HG03175 (cell line): ENCODE measurements at regions not wholly inside any gene's neighbourhood (a gene's known extent, or its start where the extent isn't known, plus 50 kb on each side); places are given as distances from the start of the nearest gene placed in this dataset.
"Not testable (repeated sequence)": the region's sequence is repeated elsewhere in the genome, so short reads cannot be mapped to it uniquely, and the experiment has no call there.

Source experiments
- ATAC-seq: cut with Tn5 transposase; IDR thresholded peaks from one replicate; pipeline ENCODE4 v1.9.1; 2021; ENCODE audit warnings: mild to moderate bottlenecking, moderate library complexity; ENCODE audit not compliant: unreplicated experiment

- ATAC-seq: no peak
Measured at GRCh38 chr2:187867165-187867564, 312.9 kb upstream of the TFPI start.

- no peak for ATAC-seq
Measured at GRCh38 chr2:187869195-187869594, 315.0 kb upstream of the TFPI start.

- no peak for ATAC-seq
Measured at GRCh38 chr2:187871506-187871905, 317.3 kb upstream of the TFPI start.

GRCh38 chr2:187873132-187873531 is 318.9 kb upstream of the TFPI start:
- no peak for ATAC-seq

- ATAC-seq: no peak
Measured at GRCh38 chr2:187874786-187875185, 320.6 kb upstream of the TFPI start.

DNA sequence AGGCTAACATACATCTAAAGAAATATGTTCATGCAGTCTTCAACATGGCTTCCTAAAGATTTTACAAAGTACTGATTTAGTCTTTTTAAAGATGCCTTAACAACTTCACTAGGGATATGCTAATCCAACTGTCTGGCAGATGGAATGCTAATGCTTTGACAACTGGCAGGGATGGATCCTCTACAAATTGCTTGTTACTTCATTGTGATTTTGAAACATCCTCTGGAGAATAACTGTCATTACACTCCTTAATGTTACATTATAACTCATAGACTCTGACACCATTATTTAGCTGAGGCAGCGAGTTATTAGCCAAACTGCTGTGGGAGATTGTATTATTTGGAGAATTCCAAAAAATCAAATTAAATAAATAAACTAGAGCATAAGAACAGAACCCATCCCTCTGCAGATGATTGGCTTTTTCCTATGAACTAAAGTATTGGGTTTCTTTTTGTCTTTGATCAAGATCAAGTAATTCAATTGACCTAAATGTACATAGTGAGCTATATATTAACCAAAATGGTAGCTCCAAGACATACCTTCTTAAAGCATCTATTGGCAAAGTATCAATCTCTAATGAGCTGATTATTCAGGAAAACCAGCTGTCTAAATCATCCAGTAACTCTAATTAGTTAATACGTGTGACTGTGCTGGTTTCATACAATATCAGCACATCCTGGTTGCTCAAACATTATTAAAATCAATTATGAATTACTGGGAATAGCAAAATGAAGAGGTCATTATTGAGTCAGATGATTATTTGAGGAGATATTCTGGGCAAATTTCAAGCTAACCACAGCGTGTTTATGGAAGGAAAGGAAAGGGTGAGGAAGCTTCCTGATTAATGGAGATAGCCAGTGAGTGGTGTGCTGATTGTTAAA is 321.3 kb upstream of the TFPI start:
- ATAC-seq: no peak

DNA sequence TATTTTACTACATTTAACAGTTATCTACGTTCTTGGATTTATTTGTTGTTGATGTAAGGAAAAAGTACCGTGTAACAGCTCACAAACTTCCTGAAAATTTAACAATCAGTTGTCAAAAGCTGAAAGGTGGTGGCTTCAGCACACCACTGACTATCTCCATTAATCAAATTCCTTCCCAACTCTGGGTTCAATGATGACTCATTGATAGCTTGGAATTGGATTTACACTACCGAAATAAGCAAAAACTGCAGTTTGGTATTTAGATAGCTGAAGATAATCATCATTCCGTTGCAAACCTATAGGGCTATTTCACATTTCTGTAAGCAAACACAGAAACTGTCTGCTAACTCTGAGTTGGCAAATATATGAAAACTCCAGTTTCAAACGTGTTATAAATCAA is 322.3 kb upstream of the TFPI start:
- ATAC-seq: no peak

- ATAC-seq: no peak
Measured at GRCh38 chr2:187877391-187877790, 323.2 kb upstream of the TFPI start.

DNA sequence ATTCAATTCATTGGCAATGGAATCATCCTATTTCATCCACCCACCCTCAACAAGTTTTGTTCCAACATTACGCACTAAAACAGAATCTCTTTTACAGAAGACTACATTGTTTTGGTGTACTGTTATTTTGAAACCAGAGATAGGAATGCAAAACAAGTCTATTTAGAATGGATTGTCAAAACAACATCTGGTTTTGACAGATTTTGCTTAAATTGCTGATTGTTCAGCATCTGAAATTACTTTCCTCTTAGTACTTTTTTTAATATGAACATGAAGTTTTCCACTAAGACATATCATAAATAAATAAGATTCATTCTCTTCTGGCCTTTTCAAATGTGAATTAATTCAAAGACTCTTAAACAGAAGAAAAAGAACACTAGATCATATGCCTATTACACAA is 323.9 kb upstream of the TFPI start:
- no peak for ATAC-seq

DNA sequence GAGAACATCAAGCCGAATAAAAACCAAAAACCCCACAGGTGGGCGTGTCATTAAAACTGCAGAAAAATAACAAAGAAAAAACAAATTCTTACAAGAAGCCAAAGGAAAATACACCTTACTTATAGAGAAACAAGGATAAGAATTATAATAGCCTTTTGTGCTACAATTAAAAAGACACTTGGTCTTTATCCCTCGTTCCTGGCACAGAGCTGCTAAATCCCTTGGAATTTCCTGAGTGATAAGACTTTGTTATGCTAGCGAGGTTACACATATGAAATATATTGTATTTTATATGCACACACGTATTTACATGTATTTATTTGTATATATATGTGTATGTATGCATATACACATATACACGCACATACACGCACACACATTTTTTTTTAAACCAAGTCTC is 325.3 kb upstream of the TFPI start:
- ATAC-seq: no peak

- ATAC-seq: no peak
Measured at GRCh38 chr2:187884003-187884402, 329.8 kb upstream of the TFPI start.

DNA sequence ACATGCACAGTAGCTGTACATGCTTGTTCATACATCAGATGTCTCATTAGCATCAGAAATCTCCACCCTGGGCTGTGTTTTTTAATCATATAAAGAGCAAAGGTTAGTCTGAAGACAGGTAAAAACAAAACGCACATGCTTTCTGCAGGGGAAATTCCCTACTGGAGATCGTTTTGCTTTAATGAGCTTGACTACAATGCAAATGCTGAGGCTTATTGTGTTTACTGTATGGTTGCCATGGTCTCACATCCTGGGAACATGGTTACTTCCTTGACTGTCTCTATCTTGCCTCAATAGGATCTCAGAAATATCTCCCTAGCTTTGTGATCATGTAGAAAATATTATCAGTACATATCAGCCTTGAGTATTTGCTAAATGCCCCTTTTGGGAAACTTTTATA is 336.5 kb upstream of the TFPI start:
- no peak for ATAC-seq

DNA sequence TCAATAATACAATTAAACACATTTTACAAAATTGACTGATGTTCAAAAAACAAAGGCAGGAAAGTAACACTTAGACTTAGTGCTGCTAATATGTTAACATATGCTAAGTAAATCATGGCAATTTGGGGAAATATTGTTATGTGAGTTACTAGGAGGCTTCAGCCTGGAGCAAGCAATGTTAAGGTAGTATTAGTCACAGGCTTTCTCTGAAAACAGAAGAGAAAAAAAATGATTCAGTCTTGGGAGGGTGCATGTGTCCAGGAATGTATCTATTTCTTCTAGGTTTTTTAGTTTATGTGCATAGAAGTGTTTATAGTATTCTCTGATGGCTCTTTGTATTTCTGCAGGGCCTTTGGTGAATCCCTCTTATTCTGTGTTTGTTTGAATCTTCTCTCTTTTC is 345.8 kb upstream of the TFPI start:
- no peak for ATAC-seq

DNA sequence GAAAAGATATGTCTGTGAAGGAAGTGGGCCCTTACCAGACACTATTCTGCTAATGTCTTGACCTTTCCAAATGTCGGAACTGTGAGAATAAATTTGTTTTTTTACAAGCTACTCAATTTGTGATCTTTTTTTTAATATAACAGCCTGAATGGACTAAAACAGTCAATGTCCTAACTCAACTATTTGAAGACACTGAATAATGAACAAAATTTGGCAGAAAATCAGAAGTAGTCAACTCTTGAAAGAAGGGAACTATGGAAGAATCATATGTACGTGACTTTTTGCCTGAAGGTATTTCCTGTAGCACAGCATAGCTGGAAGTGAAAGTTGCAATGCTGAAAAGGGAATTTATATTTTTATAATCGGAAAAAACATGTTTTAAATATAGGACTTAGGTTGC is 351.8 kb upstream of the TFPI start:
- ATAC-seq: no peak

- ATAC-seq: not testable (repeated sequence)
Measured at GRCh38 chr2:187910922-187911321, 356.7 kb upstream of the TFPI start.

DNA sequence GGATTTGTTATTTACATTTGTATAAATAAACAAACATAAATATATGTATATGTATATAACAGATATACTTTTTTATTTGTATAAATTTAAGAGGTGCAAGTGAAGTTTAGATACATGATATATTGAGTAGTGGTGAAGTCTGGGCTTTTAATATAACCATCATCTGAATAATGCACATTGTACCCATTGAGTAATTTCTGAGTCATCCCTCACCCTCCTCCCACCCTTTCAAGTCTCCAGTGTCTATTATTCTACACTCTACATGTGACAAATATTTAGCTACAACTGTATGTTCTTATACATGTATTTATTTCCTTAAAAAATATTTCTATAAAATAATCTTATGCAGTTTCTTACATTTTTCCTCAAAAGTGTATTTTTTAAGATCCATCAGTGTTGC is 358.7 kb upstream of the TFPI start:
- no peak for ATAC-seq

GRCh38 chr2:187915810-187916209 is 361.6 kb upstream of the TFPI start:
- no peak for ATAC-seq

DNA sequence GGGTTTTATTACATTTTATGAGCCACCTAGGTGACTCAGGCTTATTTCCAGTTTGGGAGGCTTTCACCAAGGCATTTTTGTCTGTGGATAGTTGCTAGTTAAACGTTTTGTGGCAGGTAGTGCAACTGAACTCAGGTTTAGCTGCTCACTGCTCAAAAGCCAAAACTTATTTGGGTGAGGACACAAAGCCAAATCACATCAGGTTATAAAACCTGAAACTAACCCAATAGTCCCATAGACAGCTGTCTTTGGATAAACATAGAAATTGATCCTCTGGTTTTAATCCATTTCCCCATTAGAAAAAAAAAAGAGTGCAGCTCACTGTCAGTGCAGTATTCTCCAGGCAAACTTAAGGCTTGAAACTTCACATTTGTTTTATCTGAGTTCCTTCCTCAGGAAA is 362.6 kb upstream of the TFPI start:
- no peak for ATAC-seq

GRCh38 chr2:187917535-187917934 is 363.3 kb upstream of the TFPI start:
- ATAC-seq: no peak

DNA sequence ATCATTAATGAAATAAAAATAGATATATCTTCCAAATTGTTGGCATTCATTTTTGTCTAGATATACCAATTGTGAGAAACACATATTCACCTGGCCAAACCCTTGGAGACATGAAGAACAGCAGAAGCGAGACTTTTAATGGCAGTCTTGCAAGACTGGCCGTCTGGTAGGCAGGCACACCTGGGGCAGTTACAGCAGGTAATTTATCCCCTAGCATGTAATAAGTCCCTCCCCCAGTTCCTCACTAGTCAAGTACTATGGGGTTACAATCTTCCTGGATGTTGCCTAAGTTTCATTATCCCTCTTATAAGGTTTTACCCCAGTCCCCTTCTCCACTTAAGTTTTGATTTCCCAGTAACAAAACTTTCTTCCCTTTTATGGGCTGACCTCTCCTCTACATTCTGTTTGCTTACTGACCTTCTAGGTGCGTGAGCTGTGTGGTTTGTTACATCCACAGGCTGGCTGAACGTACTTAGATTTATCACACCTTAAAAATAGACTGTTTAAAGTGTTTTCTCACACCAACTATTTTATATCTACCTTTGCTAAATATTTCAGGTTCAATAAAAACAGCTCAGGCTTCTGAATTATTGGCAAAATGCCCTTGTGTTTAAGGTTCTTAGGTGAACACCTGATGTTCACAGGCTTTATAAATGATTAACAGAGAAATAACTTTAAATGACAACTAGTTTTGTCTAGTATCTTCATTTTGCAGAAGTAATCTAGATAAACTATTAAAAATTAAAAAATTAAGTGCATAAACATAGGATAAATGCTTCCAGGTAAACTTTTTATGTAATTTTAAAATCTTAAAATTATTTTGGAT is 365.0 kb upstream of the TFPI start:
- no peak for ATAC-seq

DNA sequence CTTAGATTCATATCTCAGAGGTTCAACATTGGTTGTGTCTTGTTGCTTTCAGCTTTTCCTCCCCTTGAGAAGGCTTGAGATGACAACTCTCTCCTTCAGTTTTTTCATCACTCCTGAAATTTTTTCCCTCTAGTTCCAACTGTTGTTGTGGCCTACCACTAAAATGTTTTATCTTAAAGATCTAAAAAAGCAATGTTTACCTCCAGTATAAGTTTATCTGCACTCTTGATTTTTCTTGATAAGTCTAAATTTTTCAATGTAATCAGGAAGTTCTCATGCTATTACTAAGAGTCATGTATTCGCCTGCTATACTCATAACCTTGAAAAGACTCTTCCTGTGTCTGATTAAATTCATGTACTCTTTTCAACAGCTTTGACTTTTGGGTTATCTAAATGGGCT is 366.3 kb upstream of the TFPI start:
- ATAC-seq: no peak

GRCh38 chr2:187922846-187923245 is 368.6 kb upstream of the TFPI start:
- no peak for ATAC-seq
